ENCODE measurements at regions not wholly inside any gene's neighbourhood (a gene's known extent, or its start where the extent isn't known, plus 50 kb on each side); places are given as distances from the start of the nearest gene placed in this dataset.

DNA sequence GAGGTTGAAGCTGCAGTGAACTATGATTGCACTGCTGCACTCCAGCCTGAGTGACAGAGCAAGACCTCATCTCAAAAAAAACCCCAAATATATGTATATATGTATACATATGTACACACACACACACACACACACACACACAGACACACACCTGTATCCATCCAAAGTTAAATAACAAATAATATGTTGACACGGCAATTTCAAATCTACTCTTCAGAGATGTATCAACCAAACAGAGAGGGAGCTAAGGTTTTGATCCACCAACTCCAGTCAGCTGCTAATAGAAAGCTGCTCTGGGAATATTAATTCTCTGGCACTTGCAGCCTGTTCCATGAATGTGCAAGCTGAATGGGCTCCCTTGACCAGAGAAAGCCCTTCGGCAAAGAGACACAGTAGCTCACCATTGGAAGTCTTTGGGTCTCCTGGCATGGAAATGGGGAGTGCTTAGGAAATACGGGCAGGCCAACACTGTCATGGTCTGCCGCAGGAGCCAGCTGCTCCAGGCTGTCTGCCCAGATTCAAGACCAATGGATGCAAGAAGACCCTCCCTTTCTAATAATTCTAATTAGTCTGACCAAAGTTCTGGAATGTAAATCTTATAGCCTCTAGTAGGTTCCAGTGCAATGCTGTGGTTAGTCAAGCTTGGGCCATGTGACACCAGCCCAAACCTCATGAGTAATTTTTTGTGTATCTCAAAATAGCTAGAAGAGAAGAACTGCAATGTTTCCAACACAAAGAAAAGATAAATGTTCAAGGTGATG lies 299.8 kb downstream of the KBTBD8 start:
- H3K4me3 ChIP-seq (ENCODE audit: low read depth, low read length, poor library complexity, severe bottlenecking), result no peak overlapping the region
- H4K20me1 ChIP-seq (ENCODE audit: insufficient read depth, low read length), result no peaks in the 10 kb centered on the region
- H3K9me3 ChIP-seq (ENCODE audit: low read length), result no peaks in the 10 kb centered on the region
- H2AFZ ChIP-seq (ENCODE audit: low read length), result no peak overlapping the region
- H3K27ac ChIP-seq (ENCODE audit: low read depth, low read length, poor library complexity, severe bottlenecking), result no peak overlapping the region
- TF ChIP-seq, protein P1, sequence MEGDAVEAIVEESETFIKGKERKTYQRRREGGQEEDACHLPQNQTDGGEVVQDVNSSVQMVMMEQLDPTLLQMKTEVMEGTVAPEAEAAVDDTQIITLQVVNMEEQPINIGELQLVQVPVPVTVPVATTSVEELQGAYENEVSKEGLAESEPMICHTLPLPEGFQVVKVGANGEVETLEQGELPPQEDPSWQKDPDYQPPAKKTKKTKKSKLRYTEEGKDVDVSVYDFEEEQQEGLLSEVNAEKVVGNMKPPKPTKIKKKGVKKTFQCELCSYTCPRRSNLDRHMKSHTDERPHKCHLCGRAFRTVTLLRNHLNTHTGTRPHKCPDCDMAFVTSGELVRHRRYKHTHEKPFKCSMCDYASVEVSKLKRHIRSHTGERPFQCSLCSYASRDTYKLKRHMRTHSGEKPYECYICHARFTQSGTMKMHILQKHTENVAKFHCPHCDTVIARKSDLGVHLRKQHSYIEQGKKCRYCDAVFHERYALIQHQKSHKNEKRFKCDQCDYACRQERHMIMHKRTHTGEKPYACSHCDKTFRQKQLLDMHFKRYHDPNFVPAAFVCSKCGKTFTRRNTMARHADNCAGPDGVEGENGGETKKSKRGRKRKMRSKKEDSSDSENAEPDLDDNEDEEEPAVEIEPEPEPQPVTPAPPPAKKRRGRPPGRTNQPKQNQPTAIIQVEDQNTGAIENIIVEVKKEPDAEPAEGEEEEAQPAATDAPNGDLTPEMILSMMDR (IDR thresholded peaks at IDR 0.05; ENCODE audit: low read length), result no peak
- TF ChIP-seq EZH2 (IDR thresholded peaks at IDR 0.05; ENCODE audit: borderline replicate concordance, low read length), result no peak
- no peak overlapping the region for H3K4me2 ChIP-seq (ENCODE audit: low read length)
- no peaks in the 10 kb centered on the region for H3K9me2 ChIP-seq (ENCODE audit: low read depth, low read length)
- H3K79me2 ChIP-seq (ENCODE audit: insufficient read depth, low read length), result no peaks in the 10 kb centered on the region
- no peaks in the 10 kb centered on the region for H3K27me3 ChIP-seq (ENCODE audit: insufficient read depth, low read length)
- no peaks in the 10 kb centered on the region for H3K36me3 ChIP-seq (ENCODE audit: insufficient read depth, low read length)
- H3F3A ChIP-seq (ENCODE audit: insufficient read depth, low read length), result no peaks in the 10 kb centered on the region
- H3K9ac ChIP-seq (ENCODE audit: low read length), result no peak overlapping the region
- H3K4me1 ChIP-seq (ENCODE audit: insufficient read depth, low read length, severe bottlenecking), result no peaks in the 10 kb centered on the region

GRCh38 chr3:67301556-67301955 lies 303.4 kb downstream of the KBTBD8 start:
- Histone ChIP-seq H3K36me3 (ENCODE audit: insufficient read depth, low read length) (no peaks in the 10 kb centered on the region), H3K79me2 (ENCODE audit: insufficient read depth, low read length) (no peaks in the 10 kb centered on the region), H3K9me2 (ENCODE audit: low read depth, low read length) (no peaks in the 10 kb centered on the region), H3K4me2 (ENCODE audit: low read length) (no peak overlapping the region), H3K4me1 (ENCODE audit: insufficient read depth, low read length, severe bottlenecking) (no peaks in the 10 kb centered on the region), H2AFZ (ENCODE audit: low read length) (no peak overlapping the region), H3F3A (ENCODE audit: insufficient read depth, low read length) (no peaks in the 10 kb centered on the region), H3K27ac (ENCODE audit: low read depth, low read length, poor library complexity, severe bottlenecking) (no peak overlapping the region), H3K4me3 (ENCODE audit: low read depth, low read length, poor library complexity, severe bottlenecking) (no peak overlapping the region), H3K27me3 (ENCODE audit: insufficient read depth, low read length) (no peaks in the 10 kb centered on the region), H3K9ac (ENCODE audit: low read length) (no peak overlapping the region), H4K20me1 (ENCODE audit: insufficient read depth, low read length) (no peaks in the 10 kb centered on the region), H3K9me3 (ENCODE audit: low read length) (no peaks in the 10 kb centered on the region)
- no peak for TF ChIP-seq EZH2 (IDR thresholded peaks at IDR 0.05; ENCODE audit: borderline replicate concordance, low read length)

DNA sequence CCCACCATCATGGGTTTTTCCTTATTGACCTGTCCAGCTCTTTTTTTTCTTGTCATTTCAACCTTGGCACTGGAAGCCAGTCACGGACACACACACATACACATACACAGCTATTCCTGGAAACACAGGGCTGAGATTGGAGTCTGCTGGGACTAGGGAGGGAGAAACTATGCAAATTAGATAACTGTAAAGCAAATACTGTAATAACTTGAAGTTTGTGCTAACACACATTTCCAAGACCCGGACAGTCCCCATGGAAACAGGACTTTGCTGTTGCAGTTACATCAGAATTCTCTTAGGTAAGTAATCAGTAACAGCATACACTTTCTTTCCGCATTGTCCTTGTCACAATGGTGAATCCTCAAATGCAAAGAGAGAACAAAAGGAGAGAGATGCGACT lies 304.4 kb downstream of the KBTBD8 start:
- H3K4me3 ChIP-seq (ENCODE audit: low read depth, low read length, poor library complexity, severe bottlenecking), result no peak overlapping the region
- H3K9me3 ChIP-seq (ENCODE audit: low read length), result no peaks in the 10 kb centered on the region
- no peak overlapping the region for H3K4me2 ChIP-seq (ENCODE audit: low read length)
- H3F3A ChIP-seq (ENCODE audit: insufficient read depth, low read length), result no peaks in the 10 kb centered on the region
- no peak overlapping the region for H3K9ac ChIP-seq (ENCODE audit: low read length)
- no peaks in the 10 kb centered on the region for H3K36me3 ChIP-seq (ENCODE audit: insufficient read depth, low read length)
- H3K4me1 ChIP-seq (ENCODE audit: insufficient read depth, low read length, severe bottlenecking), result no peaks in the 10 kb centered on the region
- TF ChIP-seq, protein P1 (IDR thresholded peaks at IDR 0.05; ENCODE audit: low read length), result no peak
- TF ChIP-seq EZH2 (IDR thresholded peaks at IDR 0.05; ENCODE audit: borderline replicate concordance, low read length), result no peak
- H3K79me2 ChIP-seq (ENCODE audit: insufficient read depth, low read length), result no peaks in the 10 kb centered on the region
- no peaks in the 10 kb centered on the region for H4K20me1 ChIP-seq (ENCODE audit: insufficient read depth, low read length)
- no peak overlapping the region for H2AFZ ChIP-seq (ENCODE audit: low read length)
- no peaks in the 10 kb centered on the region for H3K27me3 ChIP-seq (ENCODE audit: insufficient read depth, low read length)
- H3K27ac ChIP-seq (ENCODE audit: low read depth, low read length, poor library complexity, severe bottlenecking), result no peak overlapping the region
- no peaks in the 10 kb centered on the region for H3K9me2 ChIP-seq (ENCODE audit: low read depth, low read length)

- Histone ChIP-seq H3K27ac (ENCODE audit: low read depth, low read length, poor library complexity, severe bottlenecking) (no peak overlapping the region), H2AFZ (ENCODE audit: low read length) (no peak overlapping the region), H3K79me2 (ENCODE audit: insufficient read depth, low read length) (no peaks in the 10 kb centered on the region), H3K4me2 (ENCODE audit: low read length) (no peak overlapping the region), H3K9ac (ENCODE audit: low read length) (no peak overlapping the region), H3K9me3 (ENCODE audit: low read length) (no peaks in the 10 kb centered on the region), H4K20me1 (ENCODE audit: insufficient read depth, low read length) (no peaks in the 10 kb centered on the region), H3K4me3 (ENCODE audit: low read depth, low read length, poor library complexity, severe bottlenecking) (no peak overlapping the region), H3K27me3 (ENCODE audit: insufficient read depth, low read length) (no peaks in the 10 kb centered on the region), H3K36me3 (ENCODE audit: insufficient read depth, low read length) (no peaks in the 10 kb centered on the region), H3F3A (ENCODE audit: insufficient read depth, low read length) (no peaks in the 10 kb centered on the region), H3K4me1 (ENCODE audit: insufficient read depth, low read length, severe bottlenecking) (no peaks in the 10 kb centered on the region), H3K9me2 (ENCODE audit: low read depth, low read length) (no peaks in the 10 kb centered on the region)
- TF ChIP-seq, protein P1 (IDR thresholded peaks at IDR 0.05; ENCODE audit: low read length), result no peak
- no peak for TF ChIP-seq EZH2 (IDR thresholded peaks at IDR 0.05; ENCODE audit: borderline replicate concordance, low read length)
Observed at GRCh38 chr3:67305160-67305559, 307.1 kb downstream of the KBTBD8 start.
